Brain microvascular endothelial cell (primary cell): ENCODE measurements at regions not wholly inside any gene's neighbourhood (a gene's known extent, or its start where the extent isn't known, plus 50 kb on each side); places are given as distances from the start of the nearest gene placed in this dataset.

ENCODE experiments used
- DNase-seq: peaks from one replicate; pipeline ENCODE4 v3.0.0-alpha.2; 2020
- H3K27ac ChIP-seq: fragments of 250-450 bp; sonication (Bioruptor Pico); 2 replicates; pipeline ENCODE4 v1.5.1; 2020; ENCODE audit warnings: mild to moderate bottlenecking, moderate library complexity
- H3K27me3 ChIP-seq: fragments of 250-450 bp; sonication (Bioruptor Pico); replicated peaks from 2 replicates; pipeline ENCODE4 v1.5.1; 2020; ENCODE audit warnings: mild to moderate bottlenecking
- H3K36me3 ChIP-seq: fragments of 250-450 bp; sonication (Bioruptor Pico); replicated peaks from 2 replicates; pipeline ENCODE4 v1.5.1; 2020; ENCODE audit warnings: mild to moderate bottlenecking
- H3K4me3 ChIP-seq: 2 replicates; pipeline ENCODE4 v1.5.1; 2011; ENCODE audit warnings: low read depth, mild to moderate bottlenecking, control low read depth, low read length, moderate library complexity
- CTCF ChIP-seq: IDR thresholded peaks from 2 replicates; pipeline ENCODE4 v1.5.1; 2011; ENCODE audit warnings: low read depth, mild to moderate bottlenecking, moderate library complexity, low read length, control low read depth, inconsistent platforms; ENCODE audit errors: missing control alignments
- in situ Hi-C: cut with HindIII; loops from 2 replicates; pipeline ENCODE4 v1.10.0; 2017; ENCODE audit warnings: low sequenced_read_pairs, low pct_ligation_motif_present

- no peaks in the 10 kb centered on the region for H3K27me3 ChIP-seq
- no peak for DNase-seq
- H3K27ac ChIP-seq, result no peak overlapping the region
- no peak overlapping the region for H3K4me3 ChIP-seq
- TF ChIP-seq CTCF, result no peak
- in situ Hi-C loops, result no loop called here
- H3K36me3 ChIP-seq, result no peaks in the 10 kb centered on the region
Observed at GRCh38 chr22:49544286-49544685, 283.4 kb downstream of the BRD1 start.

GRCh38 chr22:49543876-49544275 lies 283.8 kb downstream of the BRD1 start:
- TF ChIP-seq CTCF, result no peak
- Histone ChIP-seq H3K36me3 (no peaks in the 10 kb centered on the region), H3K27me3 (no peaks in the 10 kb centered on the region), H3K4me3 (no peak overlapping the region), H3K27ac (no peak overlapping the region)
- in situ Hi-C loops, result no loop called here
- DNase-seq, result no peak

GRCh38 chr22:49541693-49542230 lies 285.9 kb downstream of the BRD1 start:
- in situ Hi-C loops, result no loop called here
- Histone ChIP-seq H3K27me3 (no peaks in the 10 kb centered on the region), H3K27ac (no peak overlapping the region), H3K4me3 (no peak overlapping the region), H3K36me3 (no peaks in the 10 kb centered on the region)
- TF ChIP-seq CTCF, result no peak
- DNase-seq, result no peak

- in situ Hi-C loops, result no loop called here
- H3K27me3 ChIP-seq, result no peaks in the 10 kb centered on the region
- no peak for DNase-seq
- TF ChIP-seq CTCF, result no peak
- no peaks in the 10 kb centered on the region for H3K36me3 ChIP-seq
- H3K27ac ChIP-seq, result no peak overlapping the region
- no peak overlapping the region for H3K4me3 ChIP-seq
Observed at GRCh38 chr22:49540913-49541692, 286.6 kb downstream of the BRD1 start.

- no peak for TF ChIP-seq CTCF
- Histone ChIP-seq H3K27ac (no peak overlapping the region), H3K27me3 (no peaks in the 10 kb centered on the region), H3K4me3 (no peak overlapping the region), H3K36me3 (no peaks in the 10 kb centered on the region)
- no peak for DNase-seq
- in situ Hi-C loops, result no loop called here
Observed at GRCh38 chr22:49540084-49540912, 287.4 kb downstream of the BRD1 start.
